K562 (cell line): ENCODE measurements at regions not wholly inside any gene's neighbourhood (a gene's known extent, or its start where the extent isn't known, plus 50 kb on each side); places are given as distances from the start of the nearest gene placed in this dataset.

ENCODE experiments used
- ATAC-seq: fragments of 200-7000 bp; cut with Tn5 transposase; 3 replicates; pipeline ENCODE4 v1.9.1; 2020; ENCODE audit warnings: moderate library complexity
- BruUV-seq: library from RNA; stranded (reverse); fragments of 400-500 nt; replicated peaks from 2 replicates; lab custom pipeline; 2021; lab: Mats Ljungman, UMichigan
- CTCF ChIA-PET: fragments of 300-600 bp; formaldehyde crosslinking; extraction: SDS; loops from one replicate; lab custom pipeline; 2021; ENCODE audit warnings: low intra/inter-chr PET ratio; lab: Yijun Ruan, JAX
- POLR2A ChIA-PET: fragments of 300-600, 350-650 bp; sonication (Branson Sonifier 250); formaldehyde crosslinking; extraction: SDS; loops from one replicate; lab custom pipeline; 2021; ENCODE audit warnings: antibody characterized with exemption, inconsistent platforms; lab: Yijun Ruan, JAX
- DNase-seq, 4 experiments: peaks; one replicate each; pipeline versions ENCODE4 v3.0.0 to v3.0.0-alpha.2; 2011 to 2018; ENCODE audit warnings: low spot score in 3 of 4, mixed read lengths in 3 of 4; ENCODE audit errors: extremely low read depth in 1 of 4
- FAIRE-seq: peaks from 2 replicates; lab custom pipeline; 2011; peaks lifted over from hg19 to GRCh38; lab: Jason Lieb, UNC
- H2AFZ ChIP-seq: 2 replicates; pipeline ENCODE4 v1.6.0; 2011; ENCODE audit warnings: low read depth, low read length, control low read depth, inconsistent platforms
- H3K27ac ChIP-seq: fragments of 200-600 bp; 3 replicates; pipeline ENCODE4 v1.8.0; 2011; ENCODE audit warnings: low read depth, mild to moderate bottlenecking, control low read depth, inconsistent platforms, low read length, moderate library complexity, mixed read lengths; ENCODE audit errors: extremely low read depth
- H3K27me3 ChIP-seq, 2 experiments: fragments of 300-600 bp in 1 of 2; 2 replicates in 1 of 2; 3 replicates in 1 of 2; pipeline versions ENCODE4 v1.6.0 to v1.8.0; 2011; ENCODE audit warnings: inconsistent platforms in 2 of 2, low read length in 2 of 2, mild to moderate bottlenecking in 1 of 2, mixed read lengths in 1 of 2, moderate library complexity in 1 of 2; ENCODE audit not compliant: control insufficient read depth in 2 of 2, insufficient read depth in 2 of 2
- H3K36me3 ChIP-seq: fragments of 300-600 bp; 3 replicates; pipeline ENCODE4 v1.8.0; 2011; ENCODE audit warnings: mild to moderate bottlenecking, low read length, inconsistent platforms; ENCODE audit not compliant: control insufficient read depth, insufficient read depth
- H3K4me1 ChIP-seq, 2 experiments: fragments of 200-600 bp in 1 of 2; replicated peaks in 1 of 2; 2 replicates in 1 of 2; 3 replicates in 1 of 2; pipeline versions ENCODE4 v1.5.1 to v1.8.0; 2011; ENCODE audit warnings: inconsistent platforms in 2 of 2, low read length in 2 of 2, mild to moderate bottlenecking in 1 of 2, mixed read lengths in 1 of 2, moderate library complexity in 1 of 2; ENCODE audit not compliant: control insufficient read depth in 2 of 2, insufficient read depth in 2 of 2
- H3K4me2 ChIP-seq: 2 replicates; pipeline ENCODE4 v1.6.1; 2011; ENCODE audit warnings: low read length, control low read depth, inconsistent platforms, mixed read lengths; ENCODE audit not compliant: insufficient read depth
- H3K4me3 ChIP-seq: fragments of 200-600 bp; sonication (generic), shearing (Covaris generic); 2 replicates; pipeline ENCODE4 v1.5.1; 2016; ENCODE audit warnings: control low read depth, inconsistent platforms
- H3K79me2 ChIP-seq: fragments of 200-600 bp; 3 replicates; pipeline ENCODE4 v1.8.0; 2011; ENCODE audit warnings: low read length, inconsistent platforms; ENCODE audit not compliant: control insufficient read depth, insufficient read depth
- H3K9ac ChIP-seq, 2 experiments: 2 replicates each; pipeline versions ENCODE4 v1.6.0 to v1.6.1; 2011; ENCODE audit warnings: low read depth in 2 of 2, low read length in 2 of 2, control low read depth in 1 of 2, inconsistent platforms in 1 of 2, mild to moderate bottlenecking in 1 of 2, mixed read lengths in 1 of 2; ENCODE audit not compliant: insufficient read depth in 1 of 2
- H3K9me1 ChIP-seq: one replicate; pipeline ENCODE4 v1.6.0; 2011; ENCODE audit warnings: inconsistent platforms, mild to moderate bottlenecking, low read length, moderate library complexity; ENCODE audit not compliant: control insufficient read depth, insufficient read depth
- H3K9me3 ChIP-seq: replicated peaks from 2 replicates; pipeline ENCODE4 v1.5.1; 2011; ENCODE audit warnings: low read depth, low read length, inconsistent platforms; ENCODE audit not compliant: control insufficient read depth, insufficient read depth
- H4K20me1 ChIP-seq: replicated peaks from 2 replicates; pipeline ENCODE4 v1.6.1; 2011; ENCODE audit warnings: low read length, inconsistent platforms, mixed read lengths; ENCODE audit not compliant: control insufficient read depth, insufficient read depth
- RAD21 ChIP-seq, 2 experiments: fragments of 250-450 bp in 1 of 2; fragments of 450-650 bp in 1 of 2; sonication (Bioruptor Pico) in 1 of 2; formaldehyde crosslinking in 1 of 2; IDR thresholded peaks in 1 of 2; conservative IDR thresholded peaks in 1 of 2; 2 replicates each; pipeline versions ENCODE4 v1.4.0 to v1.8.0; 2020 to 2022; ENCODE audit warnings: mild to moderate bottlenecking in 2 of 2, moderate library complexity in 1 of 2
- SMC3 ChIP-seq: conservative IDR thresholded peaks from 2 replicates; pipeline ENCODE4 v1.6.1; 2011; ENCODE audit warnings: low read depth, low read length, improper control_type of control experiment; ENCODE audit not compliant: insufficient read depth
- ZNF143 ChIP-seq: sonication (generic); formaldehyde crosslinking; IDR thresholded peaks from 2 replicates; pipeline ENCODE4 v1.9.0; 2022; ENCODE audit warnings: mild to moderate bottlenecking, missing genetic modification reagents
- WGBS: fragments of 100-300 bp; shearing (Covaris generic); methylation state at CpG from one replicate; pipeline ENCODE4 v1.1.6; 2016; ENCODE audit warnings: low coverage, mixed read lengths; ENCODE audit not compliant: insufficient coverage; ENCODE audit errors: missing lambda C conversion rate; 5-methylcytosine and 5-hydroxymethylcytosine counted together
- in situ Hi-C: fragments of 300-500 bp; cut with MboI; formaldehyde crosslinking; loops from 4 replicates; pipeline ENCODE4 v1.15.0; 2018; ENCODE audit warnings: inconsistent platforms, mixed read lengths
- intact Hi-C: fragments of 100-400 bp; cut with micrococcal nuclease; formaldehyde crosslinking; loops from 2 replicates; pipeline ENCODE4 v1.14.2; 2022
- TF ChIP-seq, protein P1 (sequence below), 3 experiments: IDR thresholded peaks in 2 of 3; conservative IDR thresholded peaks in 1 of 3; 2 replicates each; pipeline ENCODE4 v1.5.1; 2011 to 2012; ENCODE audit warnings: low read length in 3 of 3, mild to moderate bottlenecking in 3 of 3, control low read depth in 2 of 3, improper control_type of control experiment in 1 of 3, inconsistent platforms in 1 of 3, low read depth in 1 of 3, mixed read lengths in 1 of 3, moderate library complexity in 1 of 3; ENCODE audit not compliant: insufficient read depth in 2 of 3
- TF ChIP-seq, protein P2 (sequence below): fragments of 450-650 bp; formaldehyde crosslinking; IDR thresholded peaks from 2 replicates; pipeline ENCODE4 v1.4.0; 2020; ENCODE audit warnings: mild to moderate bottlenecking, moderate library complexity
- TF ChIP-seq, protein P3 (sequence below), 2 experiments: fragments of 450-650 bp; formaldehyde crosslinking in 1 of 2; IDR thresholded peaks; 2 replicates each; pipeline versions ENCODE4 v1.4.0 to v1.6.1; 2014 to 2020; ENCODE audit warnings: mild to moderate bottlenecking in 2 of 2, borderline replicate concordance in 1 of 2, low read depth in 1 of 2

- WGBS, result 35% methylated on average over 7 of the region's 8 CpGs
- Histone ChIP-seq H3K4me2 (no peak overlapping the region), H2AFZ (no peak overlapping the region), H3K27me3 (no peaks in the 10 kb centered on the region), H3K4me3 (no peak overlapping the region), H4K20me1 (no peaks in the 10 kb centered on the region), H3K27ac (no peak overlapping the region), H3K4me1 (no peaks in the 10 kb centered on the region; a peak in 2 of 5 replicates), H3K9me1 (no peaks in the 10 kb centered on the region), H3K79me2 (no peaks in the 10 kb centered on the region), H3K36me3 (no peaks in the 10 kb centered on the region), H3K9ac (no peak overlapping the region), H3K9me3 (0 out of 2 replicates have a peak, but pooled peaks cover 2% of the 10 kb centered on the region)
- peak; percentile 58; the same call in 1 of the 3 replicates for ATAC-seq
- TF ChIP-seq ZNF143 (CRISPR knock-in tag) (no peak), SMC3 (0 out of 2 replicates have a peak, but pooled peaks have one; percentile 23), RAD21 (CRISPR knock-in tag; conservative IDR thresholded peaks at IDR 0.05 in 1 of 2, IDR thresholded peaks at IDR 0.05 in 1 of 2) (peak; percentile 57 to 79)
- TF ChIP-seq, protein P1, sequence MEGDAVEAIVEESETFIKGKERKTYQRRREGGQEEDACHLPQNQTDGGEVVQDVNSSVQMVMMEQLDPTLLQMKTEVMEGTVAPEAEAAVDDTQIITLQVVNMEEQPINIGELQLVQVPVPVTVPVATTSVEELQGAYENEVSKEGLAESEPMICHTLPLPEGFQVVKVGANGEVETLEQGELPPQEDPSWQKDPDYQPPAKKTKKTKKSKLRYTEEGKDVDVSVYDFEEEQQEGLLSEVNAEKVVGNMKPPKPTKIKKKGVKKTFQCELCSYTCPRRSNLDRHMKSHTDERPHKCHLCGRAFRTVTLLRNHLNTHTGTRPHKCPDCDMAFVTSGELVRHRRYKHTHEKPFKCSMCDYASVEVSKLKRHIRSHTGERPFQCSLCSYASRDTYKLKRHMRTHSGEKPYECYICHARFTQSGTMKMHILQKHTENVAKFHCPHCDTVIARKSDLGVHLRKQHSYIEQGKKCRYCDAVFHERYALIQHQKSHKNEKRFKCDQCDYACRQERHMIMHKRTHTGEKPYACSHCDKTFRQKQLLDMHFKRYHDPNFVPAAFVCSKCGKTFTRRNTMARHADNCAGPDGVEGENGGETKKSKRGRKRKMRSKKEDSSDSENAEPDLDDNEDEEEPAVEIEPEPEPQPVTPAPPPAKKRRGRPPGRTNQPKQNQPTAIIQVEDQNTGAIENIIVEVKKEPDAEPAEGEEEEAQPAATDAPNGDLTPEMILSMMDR (IDR thresholded peaks at IDR 0.05 in 2 of 3, conservative IDR thresholded peaks at IDR 0.05 in 1 of 3; ENCODE audit: insufficient read depth in 2 of 3, low read depth in 1 of 3, low read length in 3 of 3), result peak in 2 of 3 experiments; percentile 20 to 55; a peak in 3 of 6 replicates
- TF ChIP-seq, protein P2, sequence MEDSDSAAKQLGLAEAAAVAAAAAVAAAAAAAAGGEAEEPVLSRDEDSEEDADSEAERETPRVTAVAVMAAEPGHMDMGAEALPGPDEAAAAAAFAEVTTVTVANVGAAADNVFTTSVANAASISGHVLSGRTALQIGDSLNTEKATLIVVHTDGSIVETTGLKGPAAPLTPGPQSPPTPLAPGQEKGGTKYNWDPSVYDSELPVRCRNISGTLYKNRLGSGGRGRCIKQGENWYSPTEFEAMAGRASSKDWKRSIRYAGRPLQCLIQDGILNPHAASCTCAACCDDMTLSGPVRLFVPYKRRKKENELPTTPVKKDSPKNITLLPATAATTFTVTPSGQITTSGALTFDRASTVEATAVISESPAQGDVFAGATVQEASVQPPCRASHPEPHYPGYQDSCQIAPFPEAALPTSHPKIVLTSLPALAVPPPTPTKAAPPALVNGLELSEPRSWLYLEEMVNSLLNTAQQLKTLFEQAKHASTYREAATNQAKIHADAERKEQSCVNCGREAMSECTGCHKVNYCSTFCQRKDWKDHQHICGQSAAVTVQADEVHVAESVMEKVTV, result peak; percentile 31; the same call in 1 of the 2 replicates
- TF ChIP-seq, protein P3, sequence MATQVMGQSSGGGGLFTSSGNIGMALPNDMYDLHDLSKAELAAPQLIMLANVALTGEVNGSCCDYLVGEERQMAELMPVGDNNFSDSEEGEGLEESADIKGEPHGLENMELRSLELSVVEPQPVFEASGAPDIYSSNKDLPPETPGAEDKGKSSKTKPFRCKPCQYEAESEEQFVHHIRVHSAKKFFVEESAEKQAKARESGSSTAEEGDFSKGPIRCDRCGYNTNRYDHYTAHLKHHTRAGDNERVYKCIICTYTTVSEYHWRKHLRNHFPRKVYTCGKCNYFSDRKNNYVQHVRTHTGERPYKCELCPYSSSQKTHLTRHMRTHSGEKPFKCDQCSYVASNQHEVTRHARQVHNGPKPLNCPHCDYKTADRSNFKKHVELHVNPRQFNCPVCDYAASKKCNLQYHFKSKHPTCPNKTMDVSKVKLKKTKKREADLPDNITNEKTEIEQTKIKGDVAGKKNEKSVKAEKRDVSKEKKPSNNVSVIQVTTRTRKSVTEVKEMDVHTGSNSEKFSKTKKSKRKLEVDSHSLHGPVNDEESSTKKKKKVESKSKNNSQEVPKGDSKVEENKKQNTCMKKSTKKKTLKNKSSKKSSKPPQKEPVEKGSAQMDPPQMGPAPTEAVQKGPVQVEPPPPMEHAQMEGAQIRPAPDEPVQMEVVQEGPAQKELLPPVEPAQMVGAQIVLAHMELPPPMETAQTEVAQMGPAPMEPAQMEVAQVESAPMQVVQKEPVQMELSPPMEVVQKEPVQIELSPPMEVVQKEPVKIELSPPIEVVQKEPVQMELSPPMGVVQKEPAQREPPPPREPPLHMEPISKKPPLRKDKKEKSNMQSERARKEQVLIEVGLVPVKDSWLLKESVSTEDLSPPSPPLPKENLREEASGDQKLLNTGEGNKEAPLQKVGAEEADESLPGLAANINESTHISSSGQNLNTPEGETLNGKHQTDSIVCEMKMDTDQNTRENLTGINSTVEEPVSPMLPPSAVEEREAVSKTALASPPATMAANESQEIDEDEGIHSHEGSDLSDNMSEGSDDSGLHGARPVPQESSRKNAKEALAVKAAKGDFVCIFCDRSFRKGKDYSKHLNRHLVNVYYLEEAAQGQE (IDR thresholded peaks at IDR 0.05; ENCODE audit: borderline replicate concordance), result peak; percentile 57; the same call in 1 of the 2 replicates
- TF ChIP-seq, protein P3 (CRISPR knock-in tag; IDR thresholded peaks at IDR 0.05; ENCODE audit: low read depth), result no peak
- FAIRE-seq, result no peak
- DNase-seq, result no peak
- intact Hi-C loops, result loop anchor here (5.0 to 10.0 kb wide), 4 partner anchors 51 to 479 kb away; partner anchors contain the start of gene ATF7IP
- ChIA-PET CTCF (interaction anchor here (0.6 to 2.5 kb wide), 4 partner anchors 216 to 676 kb away, joined by 3 to 15 read pairs (median 4); no protein-coding TSS in a partner anchor), POLR2A (interaction anchor here (0.7 to 1.3 kb wide), 2 partner anchors 19 to 127 kb away, joined by 3 read pairs; partner anchors contain the start of gene ATF7IP)
- BruUV-seq, result no TSS peak
- in situ Hi-C loops, result no loop called here
Observed at GRCh38 chr12:14238221-14238792, 127.2 kb upstream of the ATF7IP start.
